Ascending aorta (tissue), 2 donors: ENCODE measurements at regions not wholly inside any gene's neighbourhood (a gene's known extent, or its start where the extent isn't known, plus 50 kb on each side); places are given as distances from the start of the nearest gene placed in this dataset.

Experiments
- DNase-seq, 2 donors: peaks; one replicate each; pipeline ENCODE4 v3.0.0-alpha.2; 2019; ENCODE audit warnings: low spot score in 2 of 2
- H3K27ac ChIP-seq, 2 donors: fragments of 200-600 bp; sonication (generic); one replicate each; pipeline ENCODE4 v1.5.1; 2016 to 2017; ENCODE audit warnings: mild to moderate bottlenecking in 1 of 2
- H3K27me3 ChIP-seq: fragments of 200-600 bp; sonication (generic); one replicate; pipeline ENCODE4 v1.5.1; 2017
- H3K36me3 ChIP-seq, 2 donors: fragments of 200-600 bp; sonication (generic); one replicate each; pipeline ENCODE4 v1.5.1; 2016
- H3K4me1 ChIP-seq, 2 donors: fragments of 200-600 bp; sonication (generic); one replicate each; pipeline ENCODE4 v1.5.1; 2016 to 2017; ENCODE audit warnings: mild to moderate bottlenecking in 1 of 2
- H3K4me3 ChIP-seq, 2 donors: fragments of 200-600 bp; sonication (generic); one replicate each; pipeline ENCODE4 v1.5.1; 2016 to 2017; ENCODE audit warnings: mild to moderate bottlenecking in 1 of 2
- H3K9me3 ChIP-seq, 2 donors: fragments of 200-600 bp; sonication (generic); one replicate each; pipeline ENCODE4 v1.5.1; 2016
- intact Hi-C: fragments of 100-400 bp; cut with DNase I; formaldehyde crosslinking; loops from one replicate; pipeline ENCODE4 v1.15.1; 2023
- TF ChIP-seq, protein P1 (sequence below), 3 experiments: fragments of 200-600 bp in 2 of 3; fragments of 450-650 bp in 1 of 3; sonication (generic) in 2 of 3; IDR thresholded peaks; one replicate each; pipeline ENCODE4 v1.5.1; 2016 to 2019; ENCODE audit warnings: antibody characterized with exemption in 3 of 3, mild to moderate bottlenecking in 1 of 3, moderate library complexity in 1 of 3

DNA sequence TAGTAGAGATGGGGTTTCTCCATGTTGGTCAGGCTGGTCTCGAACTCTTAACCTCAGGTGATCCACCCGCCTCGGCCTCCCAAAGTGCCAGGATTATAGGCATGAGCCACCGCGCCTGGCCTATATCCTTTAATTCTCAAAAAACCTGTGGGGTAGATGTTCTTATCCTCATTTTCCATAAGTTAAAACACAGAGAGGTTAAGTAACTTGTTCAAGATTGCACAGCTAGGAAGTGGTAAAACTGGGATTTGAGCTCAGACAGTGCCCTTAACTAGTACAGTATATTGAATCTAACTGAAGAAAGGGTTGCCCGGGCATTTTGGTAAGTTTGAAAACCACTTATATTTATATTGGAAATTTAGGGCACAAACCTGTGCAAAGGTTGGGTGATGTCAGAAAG is 116.0 kb downstream of the GLUD2 start:
- no peaks in the 10 kb centered on the region for H3K27me3 ChIP-seq
- H3K4me1 ChIP-seq, result no peaks in the 10 kb centered on the region
- TF ChIP-seq, protein P1, sequence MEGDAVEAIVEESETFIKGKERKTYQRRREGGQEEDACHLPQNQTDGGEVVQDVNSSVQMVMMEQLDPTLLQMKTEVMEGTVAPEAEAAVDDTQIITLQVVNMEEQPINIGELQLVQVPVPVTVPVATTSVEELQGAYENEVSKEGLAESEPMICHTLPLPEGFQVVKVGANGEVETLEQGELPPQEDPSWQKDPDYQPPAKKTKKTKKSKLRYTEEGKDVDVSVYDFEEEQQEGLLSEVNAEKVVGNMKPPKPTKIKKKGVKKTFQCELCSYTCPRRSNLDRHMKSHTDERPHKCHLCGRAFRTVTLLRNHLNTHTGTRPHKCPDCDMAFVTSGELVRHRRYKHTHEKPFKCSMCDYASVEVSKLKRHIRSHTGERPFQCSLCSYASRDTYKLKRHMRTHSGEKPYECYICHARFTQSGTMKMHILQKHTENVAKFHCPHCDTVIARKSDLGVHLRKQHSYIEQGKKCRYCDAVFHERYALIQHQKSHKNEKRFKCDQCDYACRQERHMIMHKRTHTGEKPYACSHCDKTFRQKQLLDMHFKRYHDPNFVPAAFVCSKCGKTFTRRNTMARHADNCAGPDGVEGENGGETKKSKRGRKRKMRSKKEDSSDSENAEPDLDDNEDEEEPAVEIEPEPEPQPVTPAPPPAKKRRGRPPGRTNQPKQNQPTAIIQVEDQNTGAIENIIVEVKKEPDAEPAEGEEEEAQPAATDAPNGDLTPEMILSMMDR (IDR thresholded peaks at IDR 0.05), result no peak
- no peak for DNase-seq
- no peak overlapping the region for H3K27ac ChIP-seq
- no peaks in the 10 kb centered on the region for H3K9me3 ChIP-seq
- intact Hi-C loops, result no loop called here
- H3K4me3 ChIP-seq, result no peak overlapping the region
- H3K36me3 ChIP-seq, result no peaks in the 10 kb centered on the region

DNA sequence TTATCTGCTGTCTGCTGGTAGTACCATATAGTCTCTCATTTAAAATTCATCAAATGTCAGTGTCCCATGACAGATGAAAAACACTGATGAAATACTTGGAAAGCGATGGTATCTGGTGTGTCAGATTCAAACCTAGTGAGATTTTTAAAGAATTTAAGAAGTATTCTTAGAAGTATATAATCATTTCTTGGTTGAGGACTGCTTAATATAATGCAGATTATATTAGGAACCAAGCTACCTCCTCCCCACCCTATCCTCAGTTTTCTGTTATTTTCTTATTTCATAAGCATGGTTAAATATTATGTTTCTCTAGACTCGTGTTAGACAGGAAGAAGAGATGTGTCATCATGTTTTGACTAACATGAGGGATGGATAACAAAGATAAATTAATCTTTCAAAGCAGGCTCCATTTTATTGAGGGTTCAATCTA is 118.5 kb downstream of the GLUD2 start:
- Histone ChIP-seq H3K27ac (no peak overlapping the region), H3K4me3 (no peak overlapping the region), H3K36me3 (no peaks in the 10 kb centered on the region), H3K27me3 (no peaks in the 10 kb centered on the region), H3K9me3 (no peaks in the 10 kb centered on the region), H3K4me1 (no peaks in the 10 kb centered on the region)
- intact Hi-C loops, result no loop called here
- no peak for DNase-seq
- TF ChIP-seq, protein P1 (IDR thresholded peaks at IDR 0.05), result no peak

DNA sequence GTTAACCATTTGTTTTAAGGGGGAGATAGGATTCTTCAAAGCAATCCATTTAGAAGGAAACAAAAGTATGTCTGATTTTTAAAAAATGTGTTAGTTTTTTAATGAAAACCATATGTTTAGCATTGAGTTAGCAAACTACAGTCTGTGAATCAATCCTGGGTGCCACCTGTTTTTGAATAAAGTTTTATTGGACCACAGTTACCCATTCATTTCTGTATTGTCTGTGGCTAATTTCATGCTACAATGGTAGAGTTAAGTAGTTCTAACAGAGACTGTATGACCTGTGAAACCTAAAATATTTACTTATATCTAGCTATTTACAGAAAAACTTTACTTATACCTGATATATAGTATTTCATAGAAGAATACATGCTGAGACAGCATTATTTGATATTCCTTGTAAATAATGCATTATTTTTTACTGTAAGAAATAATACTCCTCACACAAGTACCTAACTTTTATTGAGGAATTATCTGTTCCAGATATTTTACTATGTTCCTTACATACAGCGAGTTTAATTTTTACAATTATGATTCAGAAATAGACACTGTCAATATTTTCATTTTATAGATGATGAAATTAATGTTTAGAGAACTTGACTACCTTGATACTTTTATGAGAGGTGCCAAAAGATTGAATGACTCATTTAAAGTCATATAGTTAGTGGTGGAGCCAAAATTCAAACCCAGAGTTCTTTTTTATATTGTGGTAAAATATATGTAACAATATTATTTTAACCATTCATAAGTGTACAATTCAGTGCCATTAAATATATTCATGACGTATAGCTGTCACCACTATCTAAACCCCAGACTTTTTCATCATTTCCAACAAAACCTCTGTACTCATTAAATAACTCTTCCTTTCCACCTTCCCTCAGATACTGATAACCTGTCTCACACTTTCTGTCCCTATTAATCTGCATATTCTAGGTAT is 122.0 kb downstream of the GLUD2 start:
- Histone ChIP-seq H3K4me1 (no peaks in the 10 kb centered on the region), H3K27ac (no peak overlapping the region), H3K9me3 (no peaks in the 10 kb centered on the region), H3K36me3 (no peaks in the 10 kb centered on the region), H3K27me3 (no peaks in the 10 kb centered on the region), H3K4me3 (no peak overlapping the region)
- DNase-seq, result no peak
- intact Hi-C loops, result no loop called here
- TF ChIP-seq, protein P1 (IDR thresholded peaks at IDR 0.05), result no peak

DNA sequence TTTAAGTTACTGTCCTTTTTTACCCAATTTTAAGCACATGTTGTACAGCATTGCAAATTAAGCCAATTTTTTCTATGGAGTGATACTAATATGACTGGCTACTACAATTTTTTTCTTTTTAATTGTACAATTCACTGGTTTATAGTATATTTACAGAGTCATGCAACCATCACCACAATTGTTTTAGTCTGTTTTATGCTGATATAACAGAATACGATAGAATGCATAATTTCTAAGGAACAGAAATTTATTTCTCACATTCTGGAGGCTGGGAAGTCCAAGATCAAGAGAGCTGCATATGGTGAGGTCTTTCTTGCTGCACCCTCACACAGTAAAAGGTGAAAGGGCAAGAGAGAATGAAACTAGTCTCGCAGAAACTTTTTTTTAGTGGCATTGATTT is 125.3 kb downstream of the GLUD2 start:
- H3K9me3 ChIP-seq, result no peaks in the 10 kb centered on the region
- DNase-seq, result no peak
- H3K4me1 ChIP-seq, result no peaks in the 10 kb centered on the region
- no peak overlapping the region for H3K4me3 ChIP-seq
- no peaks in the 10 kb centered on the region for H3K36me3 ChIP-seq
- no peaks in the 10 kb centered on the region for H3K27me3 ChIP-seq
- TF ChIP-seq, protein P1 (IDR thresholded peaks at IDR 0.05), result no peak
- no peak overlapping the region for H3K27ac ChIP-seq
- intact Hi-C loops, result no loop called here

DNA sequence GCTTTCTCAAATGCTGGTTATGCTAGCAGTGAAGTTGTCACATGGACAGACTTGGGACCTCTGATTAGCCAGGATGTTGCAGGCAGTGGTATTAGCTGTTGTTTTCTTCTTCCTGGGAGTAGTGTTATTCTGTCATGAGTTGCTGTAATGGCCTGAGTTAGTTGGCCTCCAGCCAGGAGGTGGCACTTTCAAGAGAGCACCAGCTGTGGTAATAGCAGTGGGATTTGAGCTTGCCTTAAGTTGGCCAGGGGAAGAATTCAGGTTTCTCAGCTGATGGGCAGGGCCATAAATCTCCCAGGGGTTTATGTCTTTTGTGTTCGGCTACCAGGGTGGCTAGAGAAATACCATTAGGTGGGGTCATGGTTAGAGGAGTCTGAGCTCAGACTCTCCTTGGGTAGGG is 132.6 kb downstream of the GLUD2 start:
- intact Hi-C loops, result loop anchor here (10.0 kb wide), 1 partner anchor 65 kb away; no protein-coding TSS in a partner anchor
- no peaks in the 10 kb centered on the region for H3K9me3 ChIP-seq
- DNase-seq, result no peak

More for the DNA sequence above, 132.6 kb downstream of the GLUD2 start:
- Histone ChIP-seq H3K27me3 (no peaks in the 10 kb centered on the region), H3K36me3 (no peaks in the 10 kb centered on the region), H3K4me1 (no peaks in the 10 kb centered on the region), H3K4me3 (no peak overlapping the region), H3K27ac (no peak overlapping the region)
- TF ChIP-seq, protein P1 (IDR thresholded peaks at IDR 0.05), result no peak
